B cell (primary cell): ENCODE measurements at regions not wholly inside any gene's neighbourhood (a gene's known extent, or its start where the extent isn't known, plus 50 kb on each side); places are given as distances from the start of the nearest gene placed in this dataset.

Experiments used
- ATAC-seq: fragments of 200-7000 bp; cut with Tn5 transposase; one replicate; pipeline ENCODE4 v1.10.0; 2021; ENCODE audit warnings: low read depth, mild to moderate bottlenecking, moderate number of reproducible peaks, moderate library complexity
- CTCF ChIA-PET: fragments of 350-600 bp; sonication (Branson Sonifier 250); formaldehyde crosslinking; loops from one replicate; lab custom pipeline; 2021; ENCODE audit warnings: antibody characterized with exemption, inconsistent platforms; lab: Charles Lee
- POLR2A ChIA-PET: fragments of 350-600 bp; sonication (Branson Sonifier 250); formaldehyde crosslinking; loops from one replicate; lab custom pipeline; 2021; ENCODE audit warnings: antibody characterized with exemption; lab: Charles Lee
- DNase-seq: peaks from one replicate; pipeline ENCODE4 v3.0.0; 2013
- H2AFZ ChIP-seq: 2 replicates; pipeline ENCODE4 v1.6.1; 2012; ENCODE audit warnings: mild to moderate bottlenecking, low read depth, low read length; ENCODE audit not compliant: insufficient read depth, poor library complexity, severe bottlenecking
- H3K27ac ChIP-seq, 2 donors: 1 replicate in 1 of 2; 2 replicates in 1 of 2; pipeline ENCODE4 v1.5.1; 2012 to 2013; ENCODE audit warnings: low read length in 2 of 2, mild to moderate bottlenecking in 2 of 2, moderate library complexity in 1 of 2
- H3K27me3 ChIP-seq, 4 experiments: fragments of 200-600 bp in 1 of 4; sonication (generic) in 1 of 4; replicated peaks in 1 of 4; 1 replicate in 2 of 4; 2 replicates in 2 of 4; pipeline versions ENCODE4 v1.6.1 to v1.7.0; 2013 to 2016; ENCODE audit warnings: low read length in 3 of 4, mild to moderate bottlenecking in 2 of 4, mixed read lengths in 1 of 4, moderate library complexity in 1 of 4; ENCODE audit not compliant: insufficient read depth in 4 of 4, control insufficient read depth in 3 of 4; ENCODE audit errors: control extremely low read depth in 1 of 4
- H3K36me3 ChIP-seq, 2 experiments: replicated peaks in 1 of 2; 1 replicate in 1 of 2; 2 replicates in 1 of 2; pipeline versions ENCODE4 v1.6.1 to v1.7.1; 2013; ENCODE audit warnings: low read length in 1 of 2; ENCODE audit not compliant: insufficient read depth in 2 of 2, control insufficient read depth in 1 of 2; ENCODE audit errors: control extremely low read depth in 1 of 2, extremely low read depth in 1 of 2
- H3K4me1 ChIP-seq, 2 donors: fragments of 200-600 bp in 1 of 2; sonication (generic) in 1 of 2; 1 replicate in 1 of 2; 2 replicates in 1 of 2; pipeline versions ENCODE4 v1.5.1 to v1.6.1; 2013 to 2017; ENCODE audit warnings: low read length in 2 of 2; ENCODE audit not compliant: control insufficient read depth in 2 of 2, insufficient read depth in 2 of 2
- H3K4me2 ChIP-seq: replicated peaks from 2 replicates; pipeline ENCODE3; 2012; ENCODE audit warnings: mild to moderate bottlenecking, low read depth, low read length; ENCODE audit not compliant: poor library complexity, severe bottlenecking
- H3K4me3 ChIP-seq, 5 experiments: fragments of 200-600 bp in 1 of 5; sonication (generic) in 1 of 5; 1 replicate in 3 of 5; 2 replicates in 2 of 5; pipeline versions ENCODE4 v1.5.1 to v1.7.0; 2011 to 2016; ENCODE audit warnings: low read length in 4 of 5, mild to moderate bottlenecking in 4 of 5, low read depth in 2 of 5, control low read depth in 1 of 5, moderate library complexity in 1 of 5; ENCODE audit not compliant: insufficient read depth in 1 of 5; ENCODE audit errors: control extremely low read depth in 1 of 5, extremely low read depth in 1 of 5
- H3K79me2 ChIP-seq: fragments of 200-600 bp; sonication (generic); one replicate; pipeline ENCODE4 v1.6.0; 2016; ENCODE audit warnings: low read length; ENCODE audit not compliant: control insufficient read depth, insufficient read depth
- H3K9ac ChIP-seq: fragments of 200-600 bp; sonication (generic); 2 replicates; pipeline ENCODE4 v1.6.1; 2017; ENCODE audit warnings: mild to moderate bottlenecking, low read length, moderate library complexity
- H3K9me3 ChIP-seq, 3 donors: one replicate each; pipeline versions ENCODE4 v1.6.1 to v1.7.1; 2013; ENCODE audit warnings: low read length in 2 of 3; ENCODE audit not compliant: control insufficient read depth in 2 of 3, insufficient read depth in 1 of 3; ENCODE audit errors: control extremely low read depth in 1 of 3
- H4K20me1 ChIP-seq: 2 replicates; pipeline ENCODE4 v1.6.0; 2012; ENCODE audit warnings: mild to moderate bottlenecking, low read length; ENCODE audit not compliant: insufficient read depth, control insufficient read depth, poor library complexity, severe bottlenecking
- H3K27ac Mint-ChIP-seq: one replicate; pipeline ENCODE4 v1.8.0; 2021; ENCODE audit warnings: mixed read lengths
- H3K27me3 Mint-ChIP-seq: one replicate; pipeline ENCODE4 v1.8.0; 2021; ENCODE audit warnings: mixed read lengths
- H3K4me1 Mint-ChIP-seq: one replicate; pipeline ENCODE4 v1.8.0; 2021; ENCODE audit warnings: mixed read lengths
- H3K4me3 Mint-ChIP-seq: one replicate; pipeline ENCODE4 v1.8.0; 2021; ENCODE audit warnings: mixed read lengths
- H3K9me3 Mint-ChIP-seq: one replicate; pipeline ENCODE4 v1.8.0; 2022; ENCODE audit warnings: mixed read lengths; ENCODE audit not compliant: insufficient read depth
- CTCF ChIP-seq: fragments of 200-600 bp; IDR thresholded peaks from one replicate; pipeline ENCODE4 v1.8.0; 2022; ENCODE audit warnings: antibody characterized with exemption, mild to moderate bottlenecking
- EZH2 ChIP-seq: IDR thresholded peaks from 2 replicates; pipeline ENCODE4 v1.6.1; 2012; ENCODE audit warnings: borderline replicate concordance, low read depth, mild to moderate bottlenecking, moderate library complexity, low read length; ENCODE audit not compliant: insufficient read depth, poor library complexity, severe bottlenecking
- WGBS: methylation state at CpG from one replicate; pipeline ENCODE4 v1.1.5; 2013; ENCODE audit warnings: missing lambda C conversion rate; ENCODE audit not compliant: insufficient coverage; 5-methylcytosine and 5-hydroxymethylcytosine counted together
- intact Hi-C: fragments of 100-400 bp; cut with micrococcal nuclease; formaldehyde crosslinking; loops from one replicate; pipeline ENCODE4 v1.10.0; 2022

- Histone ChIP-seq H3K27ac (no peak overlapping the region), H3K36me3 (no peaks in the 10 kb centered on the region), H3K4me2 (no peak overlapping the region), H4K20me1 (no peaks in the 10 kb centered on the region), H3K27me3 (peaks cover 0 to 5% (median 0%) of the 10 kb centered on the region in 4 experiments), H3K4me1 (no peaks in the 10 kb centered on the region), H3K79me2 (no peaks in the 10 kb centered on the region), H3K4me3 (no peak overlapping the region), H3K9ac (no peak overlapping the region), H2AFZ (no peak overlapping the region), H3K9me3 (no peaks in the 10 kb centered on the region)
- WGBS = 80% methylated on average over 1 of the region's 2 CpGs
- DNase-seq (no peak), ATAC-seq (no peak)
- Mint-ChIP-seq H3K9me3 (no peaks in the 10 kb centered on the region), H3K4me3 (no peak overlapping the region), H3K27me3 (peaks cover 42% of the 10 kb centered on the region), H3K27ac (no peak overlapping the region), H3K4me1 (peaks cover 5% of the 10 kb centered on the region)
- TF ChIP-seq EZH2 (no peak), CTCF (no peak)
- ChIA-PET POLR2A (no interaction called here), CTCF (no interaction called here)
- intact Hi-C loops = no loop called here
Observed at GRCh38 chr11:119538753-119539152, 115.8 kb upstream of the THY1 start.

GRCh38 chr11:119537306-119538253 lies 114.6 kb upstream of the THY1 start:
- TF ChIP-seq EZH2 (no peak), CTCF (no peak)
- H3K27me3 Mint-ChIP-seq = peaks cover 39% of the 10 kb centered on the region
- CTCF ChIA-PET = no interaction called here
- no peaks in the 10 kb centered on the region for H4K20me1 ChIP-seq
- no peak for DNase-seq
- no peak overlapping the region for H3K27ac Mint-ChIP-seq
- no peak overlapping the region for H3K9ac ChIP-seq
- no peaks in the 10 kb centered on the region for H3K79me2 ChIP-seq
- intact Hi-C loops = no loop called here
- no peak overlapping the region for H2AFZ ChIP-seq
- ATAC-seq = no peak
- no peak overlapping the region for H3K27ac ChIP-seq
- POLR2A ChIA-PET = no interaction called here
- H3K4me1 ChIP-seq = no peaks in the 10 kb centered on the region
- H3K4me3 Mint-ChIP-seq = no peak overlapping the region
- H3K9me3 ChIP-seq = no peaks in the 10 kb centered on the region
- WGBS = 78% methylated on average over 9 of the region's 12 CpGs
- peaks cover 0 to 5% (median 0%) of the 10 kb centered on the region in 4 experiments for H3K27me3 ChIP-seq
- no peaks in the 10 kb centered on the region for H3K9me3 Mint-ChIP-seq
- H3K4me1 Mint-ChIP-seq = peaks cover 5% of the 10 kb centered on the region
- H3K4me2 ChIP-seq = no peak overlapping the region
- no peak overlapping the region for H3K4me3 ChIP-seq
- H3K36me3 ChIP-seq = no peaks in the 10 kb centered on the region
